NCI-H187 treated with DMSO at 0.1 percent for 48 hours (cell line): ENCODE measurements at regions not wholly inside any gene's neighbourhood (a gene's known extent, or its start where the extent isn't known, plus 50 kb on each side); places are given as distances from the start of the nearest gene placed in this dataset.

Experiments
- DNase-seq: peaks from one replicate; lab custom pipeline; 2025; lab: John Stamatoyannopoulos, UW

DNA sequence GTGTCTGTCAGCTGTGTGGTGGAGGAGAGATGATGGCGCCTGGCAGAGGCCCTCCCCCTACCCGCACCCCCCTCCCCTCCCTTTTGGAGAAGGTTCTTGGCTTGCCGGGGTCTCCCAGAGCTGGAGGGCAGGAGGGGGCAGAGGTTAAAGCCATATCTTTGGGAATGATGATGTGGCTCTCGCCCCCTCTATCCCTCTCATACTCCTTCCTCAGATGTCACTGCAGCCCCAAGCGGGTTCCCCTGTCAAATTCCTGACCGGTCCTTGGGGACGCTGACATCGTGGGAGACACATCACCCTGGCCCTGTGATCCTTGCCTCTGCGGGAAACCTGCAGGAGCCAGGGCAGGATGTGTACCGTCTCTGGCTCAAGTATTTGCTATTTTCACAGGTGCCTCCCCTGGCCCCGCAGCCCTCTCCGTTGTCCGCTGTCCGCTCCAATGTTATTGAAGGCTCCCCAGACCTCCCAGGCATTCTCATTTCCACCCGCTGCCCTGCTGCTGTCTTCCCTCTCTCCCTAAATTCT is 109.5 kb downstream of the FOXD1 start:
- no peak for DNase-seq

DNA sequence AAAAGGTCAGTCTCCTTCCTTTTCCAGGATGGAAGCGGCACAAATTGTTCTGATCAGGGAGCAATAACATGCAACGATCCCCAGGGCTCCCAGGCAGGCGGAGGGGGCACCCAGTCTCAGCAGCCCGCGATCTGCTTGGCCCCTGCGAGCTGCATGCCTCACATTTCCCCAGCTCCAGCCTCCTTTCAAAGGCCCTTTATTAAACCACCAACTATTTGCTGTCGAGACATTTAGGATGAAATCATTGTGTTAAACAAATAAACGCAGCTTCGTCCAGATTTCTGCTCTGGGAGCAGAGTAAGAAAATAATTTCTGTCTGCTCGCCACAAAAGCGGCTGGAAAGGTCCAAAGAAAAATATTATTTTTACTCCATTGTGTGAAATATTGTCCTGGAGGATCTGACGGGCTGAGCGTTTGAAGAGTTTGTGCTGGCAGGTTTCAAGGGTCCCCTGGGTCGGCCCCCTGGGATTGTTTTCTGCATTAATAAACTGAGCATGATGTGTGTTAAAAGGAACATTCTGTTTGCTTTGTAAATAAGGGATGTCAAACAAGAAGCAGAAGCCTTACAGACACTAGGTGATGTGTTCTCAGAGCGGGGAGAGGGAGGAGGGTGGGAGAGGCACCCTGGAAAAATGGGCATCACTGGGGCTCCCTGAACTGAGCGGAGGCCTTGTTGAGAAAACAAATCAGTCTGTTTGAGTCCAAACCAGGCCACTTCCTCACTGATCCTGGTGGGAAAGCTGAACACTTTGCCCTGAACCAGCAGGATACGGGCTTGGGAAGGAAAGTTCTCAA is 110.1 kb downstream of the FOXD1 start:
- no peak for DNase-seq

DNA sequence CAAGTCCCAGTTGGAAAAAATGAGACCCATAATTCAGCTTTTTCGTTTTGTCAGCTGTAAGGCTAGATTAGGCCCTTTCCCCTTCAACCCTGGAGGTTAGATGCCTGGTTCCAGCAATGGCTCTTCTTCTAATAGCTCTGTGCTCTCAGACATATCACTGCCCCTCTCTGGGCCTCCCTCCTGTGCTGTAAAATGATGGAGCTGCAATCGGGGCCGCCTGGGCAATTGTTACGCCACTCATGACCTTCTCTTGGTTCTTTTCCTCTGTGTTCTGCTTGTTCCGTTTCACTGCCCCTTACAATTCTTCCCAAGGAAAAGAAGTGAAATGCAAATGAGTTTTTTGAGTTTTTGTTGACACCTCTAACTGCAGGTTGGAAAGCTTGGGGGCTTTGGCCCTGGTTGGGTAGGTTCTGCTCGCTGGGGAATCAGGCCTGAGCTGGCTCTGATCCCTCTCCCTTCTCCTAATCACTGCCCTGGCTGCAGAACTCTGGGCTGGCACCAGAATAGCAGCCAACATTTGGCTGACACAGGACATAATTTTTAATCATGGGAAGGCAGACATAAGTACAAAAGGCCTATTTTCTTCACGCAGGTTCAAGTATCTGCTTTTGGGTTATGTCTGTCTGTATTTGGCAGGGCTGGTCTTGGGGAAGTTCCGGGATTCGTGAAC is 110.9 kb downstream of the FOXD1 start:
- DNase-seq: no peak

DNA sequence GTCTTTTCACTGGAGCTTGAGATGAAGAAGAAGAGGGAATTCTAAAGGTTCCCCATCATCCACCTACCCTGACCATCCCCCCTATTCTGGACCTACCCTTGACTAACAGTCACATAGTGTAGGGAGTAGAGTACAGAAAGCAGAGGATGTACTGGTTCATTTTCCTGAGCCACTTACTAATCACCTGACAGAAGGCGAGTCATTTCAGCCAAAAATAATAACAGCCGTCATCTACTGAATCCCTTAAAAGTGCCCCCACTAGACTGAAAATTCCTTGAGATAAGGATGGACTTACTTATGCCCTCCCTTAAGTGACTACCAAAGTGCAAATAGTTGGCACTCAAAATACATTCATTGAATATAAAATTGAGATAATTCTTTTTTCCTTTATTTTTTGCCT is 112.2 kb downstream of the FOXD1 start:
- no peak for DNase-seq

DNA sequence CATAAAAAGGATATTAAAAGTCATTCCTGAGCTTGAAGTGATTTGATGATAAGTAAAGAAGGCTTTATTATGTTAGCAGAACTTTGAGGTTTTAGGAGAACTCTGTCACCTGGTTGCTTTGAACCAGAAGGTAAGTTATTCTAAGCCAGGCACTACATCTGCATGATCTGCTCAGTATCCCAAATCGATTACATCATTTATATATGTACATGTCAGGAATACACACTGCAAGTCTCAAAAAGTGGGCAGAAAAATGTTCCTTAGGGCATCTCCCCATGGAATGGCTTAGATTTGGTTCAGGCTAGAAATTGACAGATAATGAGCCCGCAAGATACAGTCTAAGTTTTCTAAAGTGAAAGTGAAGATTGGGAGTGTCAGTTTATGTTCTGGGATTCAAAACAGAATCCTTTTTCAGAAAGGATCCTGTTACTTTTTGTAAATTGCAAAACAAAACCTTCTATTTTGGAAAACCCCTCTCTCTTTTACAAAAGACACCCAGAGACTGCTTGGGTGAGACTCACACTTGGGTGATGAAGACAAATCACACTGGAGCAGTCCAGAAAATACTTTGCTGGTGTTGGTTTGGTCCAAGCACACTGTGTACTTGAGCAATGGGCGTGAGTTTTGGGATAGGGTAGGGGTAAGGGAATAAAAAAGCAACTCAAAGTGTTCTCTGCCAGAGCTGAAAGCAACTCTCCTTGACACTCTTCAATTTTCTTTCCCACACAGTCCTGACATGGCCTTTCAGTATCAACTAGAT is 114.5 kb downstream of the FOXD1 start:
- DNase-seq: no peak

DNA sequence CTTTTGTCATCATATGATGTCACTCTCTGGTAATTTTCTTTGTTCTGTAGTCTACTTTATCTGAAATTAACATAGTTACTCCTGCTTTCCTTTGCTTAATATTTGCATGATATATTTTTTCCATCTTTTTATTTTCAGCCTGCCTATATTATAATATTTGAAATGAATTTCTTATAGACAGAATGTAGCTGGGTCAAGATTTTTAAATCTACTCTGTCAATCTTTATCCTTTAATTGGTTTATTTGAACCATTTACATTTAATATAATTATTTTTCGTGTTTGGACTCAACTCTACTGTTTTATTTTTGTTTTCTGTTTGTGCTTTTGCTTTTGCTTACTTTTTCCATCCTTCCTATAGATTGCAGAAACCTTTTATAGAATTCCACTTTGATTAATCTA is 118.0 kb downstream of the FOXD1 start:
- no peak for DNase-seq

DNA sequence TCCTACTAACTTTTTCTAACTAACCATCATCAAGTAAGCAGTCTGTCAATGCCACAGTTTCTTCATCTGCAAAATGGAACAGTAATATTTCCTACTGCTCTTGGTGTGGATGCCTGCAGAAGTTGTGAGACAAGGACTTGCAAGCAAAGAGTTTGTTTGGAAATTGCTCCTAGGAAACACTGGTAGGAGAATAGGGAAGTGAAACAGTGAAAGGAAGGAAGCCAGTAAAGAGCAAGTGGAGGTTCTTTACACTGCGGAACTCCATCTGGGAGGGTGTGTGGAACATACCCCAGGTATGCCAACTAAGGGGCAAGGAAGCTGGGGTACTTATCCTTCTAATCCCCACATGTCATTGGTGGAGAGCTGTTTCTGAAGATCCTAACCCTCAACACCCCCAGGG is 119.9 kb downstream of the FOXD1 start:
- DNase-seq: no peak

DNA sequence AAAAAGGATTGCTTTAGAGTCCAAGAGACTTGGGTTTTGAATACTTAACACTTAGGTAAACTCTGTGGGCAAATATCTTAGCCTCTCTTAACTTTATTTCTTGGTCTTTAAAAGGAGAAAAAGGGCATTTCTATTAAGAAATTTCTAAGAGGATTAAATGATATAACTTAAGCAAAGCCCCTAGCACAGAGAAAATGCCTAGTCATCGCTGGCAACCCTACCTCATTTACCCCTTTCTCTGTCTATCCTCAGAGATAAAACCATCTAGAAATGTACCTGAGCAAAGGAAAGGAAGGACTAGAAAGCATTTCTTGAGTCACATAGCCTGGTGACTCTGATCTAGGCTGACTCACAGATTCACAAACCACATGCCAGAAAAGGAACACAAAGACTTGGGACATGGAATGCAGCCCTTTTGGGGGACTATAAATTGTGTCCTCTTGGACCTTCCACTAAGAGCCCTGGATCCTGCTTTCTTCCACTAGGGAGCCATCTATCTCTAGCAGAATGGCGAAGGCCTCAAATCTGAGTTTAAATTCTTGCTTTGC is 120.6 kb downstream of the FOXD1 start:
- no peak for DNase-seq

DNA sequence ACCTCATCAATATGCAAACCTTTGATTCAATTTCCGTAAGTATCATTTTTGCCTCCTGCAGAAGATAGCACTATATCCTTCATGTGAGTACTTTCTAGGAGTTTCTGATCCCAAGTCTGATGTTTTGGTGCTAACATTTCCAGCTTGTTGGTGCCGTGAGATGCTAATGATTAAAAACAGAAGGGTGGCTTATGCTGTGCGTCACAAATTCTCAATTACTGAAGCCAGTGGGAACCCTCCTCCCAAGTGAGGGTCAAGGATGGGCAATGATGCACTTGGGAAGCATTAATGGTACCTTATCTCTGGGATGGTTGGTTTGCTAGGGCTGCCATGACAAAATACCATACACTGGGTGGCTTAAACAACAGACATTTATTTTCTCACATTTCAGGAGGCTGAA is 123.0 kb downstream of the FOXD1 start:
- no peak for DNase-seq

DNA sequence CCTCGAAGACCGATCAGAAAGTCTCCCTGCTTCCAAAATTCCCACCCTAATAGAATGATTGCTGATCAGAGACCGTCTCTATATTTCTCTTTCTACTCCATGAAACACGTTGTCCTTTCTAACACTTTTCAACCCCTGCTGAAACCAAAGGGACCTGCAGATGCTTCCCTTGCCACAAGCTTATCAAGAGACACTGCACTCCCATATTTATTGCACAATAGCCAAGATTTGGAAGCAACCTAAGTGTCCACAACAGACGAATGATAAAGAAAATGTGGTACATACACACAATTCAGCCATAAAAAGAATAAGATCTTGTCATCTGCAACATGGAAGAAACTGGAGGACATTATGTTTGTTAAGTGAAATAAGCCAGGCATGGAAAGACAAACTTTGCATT is 125.1 kb downstream of the FOXD1 start:
- DNase-seq: no peak

DNA sequence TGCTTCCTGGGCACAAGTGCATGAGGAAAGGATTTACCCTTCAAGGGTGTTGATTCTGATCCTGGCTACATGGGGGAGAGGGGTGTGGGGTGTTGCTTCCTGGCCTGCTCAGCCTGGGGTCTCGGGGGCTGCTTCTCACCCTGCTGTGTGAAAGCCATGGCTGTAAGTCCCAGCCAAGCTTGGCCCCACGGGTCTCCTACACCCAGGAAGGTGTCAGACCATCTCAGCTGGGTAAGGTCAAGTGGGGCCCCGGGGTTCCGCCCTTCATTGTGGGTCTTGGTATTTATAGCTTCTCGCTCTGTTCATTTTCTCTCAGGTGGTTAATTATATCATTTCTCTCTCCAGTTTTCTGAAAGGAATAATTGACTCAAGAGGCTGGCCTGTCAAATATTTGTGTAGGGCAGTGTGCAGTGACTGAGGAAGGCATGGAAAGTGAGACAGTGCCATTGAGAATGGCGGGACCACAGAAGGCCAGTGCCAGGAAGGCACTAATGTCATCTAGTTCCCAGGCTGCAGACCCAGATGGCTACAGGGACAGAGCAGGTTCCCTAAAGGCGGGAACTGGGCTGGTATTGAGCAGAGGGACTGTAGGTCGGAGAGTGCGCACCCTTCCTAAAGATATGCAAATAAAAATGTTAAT is 126.0 kb downstream of the FOXD1 start:
- DNase-seq: no peak

DNA sequence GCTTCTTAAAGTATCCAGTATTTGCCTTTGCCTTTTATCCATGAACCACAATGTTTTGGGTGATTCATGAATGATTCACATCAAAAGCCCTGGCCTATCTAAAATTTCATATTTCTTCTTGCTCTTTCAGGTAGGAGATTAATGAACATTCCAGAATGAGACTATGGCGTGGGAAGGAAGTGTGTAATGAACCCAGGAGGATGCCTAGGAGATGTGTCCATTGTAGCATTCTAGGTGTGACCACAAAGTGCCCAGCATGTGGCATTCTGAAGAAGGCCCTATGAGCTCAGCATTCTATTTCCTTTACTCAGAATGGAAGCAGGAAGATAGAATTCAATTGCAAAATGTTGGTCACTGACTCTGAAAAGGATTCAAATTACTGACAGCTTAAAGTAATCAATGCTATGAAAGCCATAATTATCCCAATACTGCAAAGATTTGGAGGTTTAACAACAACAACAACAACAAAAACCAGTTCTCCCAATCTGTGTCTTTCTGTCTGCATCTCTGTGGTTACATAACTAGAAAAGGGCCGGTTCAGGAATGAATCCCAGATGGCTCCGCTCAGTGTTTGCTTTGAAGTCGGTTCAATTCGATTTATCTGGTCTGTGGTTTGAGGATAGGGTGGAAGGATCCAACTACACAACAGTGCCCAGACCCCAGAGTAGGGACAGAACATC is 126.7 kb downstream of the FOXD1 start:
- DNase-seq: no peak

DNA sequence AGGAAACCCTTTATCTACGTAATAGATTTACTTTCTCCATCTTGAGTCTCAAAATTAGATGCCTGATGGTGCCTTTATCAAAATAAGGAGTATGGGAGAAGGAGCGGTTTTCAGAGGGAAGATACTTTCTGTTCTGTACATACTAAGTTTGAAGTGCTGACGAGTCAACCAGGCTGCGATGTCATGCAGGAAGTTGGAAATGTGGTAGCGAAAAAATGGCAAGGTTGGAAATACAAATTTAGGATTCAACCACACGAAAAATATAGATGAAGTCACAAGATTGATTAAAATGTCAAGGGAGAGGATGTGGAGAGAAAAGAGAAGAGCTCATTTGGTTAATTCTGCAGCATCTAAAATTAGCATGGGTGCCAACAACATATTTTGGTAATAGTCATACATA is 129.5 kb downstream of the FOXD1 start:
- no peak for DNase-seq

DNA sequence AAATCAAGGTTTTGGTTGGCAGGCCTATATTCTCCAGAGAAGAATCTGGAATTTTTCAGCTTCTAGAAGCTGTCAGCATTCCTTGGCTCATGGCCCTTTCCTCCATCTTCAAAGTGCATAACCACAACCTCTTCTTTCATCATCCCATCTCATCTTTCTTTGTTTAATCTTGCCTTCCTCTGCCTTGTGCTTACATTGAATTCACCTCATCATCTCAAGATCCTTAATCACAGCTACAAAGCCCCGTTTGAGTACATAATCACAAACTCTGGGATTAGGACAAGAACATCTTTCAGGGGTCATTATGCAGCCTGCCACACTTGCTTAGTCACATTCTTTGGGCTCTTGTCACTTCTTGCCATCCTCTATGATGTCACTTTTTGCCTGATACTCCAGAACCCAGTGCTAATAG is 130.3 kb downstream of the FOXD1 start:
- DNase-seq: no peak

DNA sequence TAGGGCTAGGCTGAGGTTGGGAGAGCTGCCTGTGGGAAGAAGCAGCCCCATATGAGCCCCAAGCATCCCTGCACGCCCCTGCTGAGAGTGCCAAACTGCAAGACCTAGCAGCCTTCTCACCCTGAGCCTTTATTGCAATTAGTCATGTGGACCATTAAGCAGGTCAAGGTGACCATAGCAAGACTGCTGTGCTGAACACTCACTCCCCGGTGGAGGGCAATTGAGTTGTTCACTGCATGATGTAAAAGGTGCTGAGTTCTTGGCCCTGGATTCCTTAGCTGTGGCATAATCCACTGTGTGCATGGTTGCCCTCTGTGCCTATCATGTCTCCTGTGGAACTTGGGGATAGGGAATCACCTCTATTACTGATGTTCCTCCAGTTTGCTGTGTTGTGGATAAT is 131.1 kb downstream of the FOXD1 start:
- DNase-seq: no peak

DNA sequence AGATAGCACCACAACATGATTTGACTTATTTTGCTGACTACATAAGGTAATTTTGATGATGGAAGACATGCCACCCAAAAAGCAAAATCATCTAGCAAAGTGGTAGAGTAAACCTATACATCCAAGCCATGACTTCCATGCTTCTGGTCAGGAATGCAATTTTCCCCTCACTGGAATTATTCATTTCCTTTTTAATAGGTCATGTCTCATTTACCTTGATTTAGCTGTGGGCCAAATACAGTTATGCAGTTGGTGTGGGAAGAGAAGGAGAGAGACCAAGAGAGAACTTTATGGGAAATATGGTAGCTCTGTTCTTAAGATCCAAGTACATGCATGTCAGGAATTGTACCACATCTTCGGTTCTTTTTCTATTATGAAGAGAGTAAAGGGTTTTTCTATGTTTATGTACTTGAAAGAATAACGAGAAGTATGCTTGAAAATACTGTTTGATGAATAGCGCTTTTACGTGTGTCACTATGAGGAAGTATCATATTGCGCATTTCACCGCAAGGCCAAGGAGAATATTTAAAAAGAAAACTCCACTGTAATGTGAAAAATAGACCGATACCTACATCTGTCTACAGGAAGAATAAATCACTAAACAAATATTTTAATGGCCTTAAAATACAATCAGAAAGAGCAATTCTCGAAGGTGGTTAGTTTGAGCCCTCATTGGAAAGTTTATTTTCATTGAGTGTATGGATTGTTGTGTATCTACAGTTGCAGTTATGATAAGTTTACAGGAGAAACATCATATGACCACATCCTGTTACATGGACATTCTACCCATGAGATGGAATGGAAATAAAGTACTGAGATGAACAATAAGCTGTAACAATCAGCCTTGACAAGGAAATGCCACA is 134.0 kb downstream of the FOXD1 start:
- no peak for DNase-seq

DNA sequence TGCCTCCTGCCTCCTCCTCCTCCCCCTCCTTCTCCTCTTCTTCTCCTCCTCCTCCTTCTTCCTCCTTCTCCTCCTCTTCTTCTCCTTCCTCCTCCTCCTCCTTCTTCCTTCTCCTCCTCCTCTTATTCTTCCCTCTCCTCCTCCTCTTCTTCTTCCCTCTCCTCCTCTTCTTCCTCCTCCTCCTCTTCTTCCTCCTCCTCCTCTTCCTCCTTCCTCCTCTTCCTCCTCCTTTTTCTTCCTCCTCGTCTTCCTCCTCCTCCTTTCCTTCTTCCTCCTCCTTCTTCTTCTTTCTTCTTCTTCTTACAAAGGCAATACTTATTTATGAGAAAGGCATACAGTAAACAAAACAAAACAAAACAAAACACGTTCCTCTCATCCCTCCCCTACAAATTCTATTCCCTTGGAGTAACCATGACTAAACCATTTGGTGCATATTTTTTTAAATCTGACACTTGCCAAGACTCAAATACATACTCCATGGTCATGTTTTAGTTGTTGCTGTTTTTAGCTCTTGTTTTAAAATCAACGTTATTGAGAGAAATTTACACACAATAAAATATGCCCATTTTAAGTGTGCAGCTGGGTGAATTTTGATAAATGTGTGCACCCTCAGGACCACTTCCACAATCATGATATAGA is 135.6 kb downstream of the FOXD1 start:
- DNase-seq: no peak

DNA sequence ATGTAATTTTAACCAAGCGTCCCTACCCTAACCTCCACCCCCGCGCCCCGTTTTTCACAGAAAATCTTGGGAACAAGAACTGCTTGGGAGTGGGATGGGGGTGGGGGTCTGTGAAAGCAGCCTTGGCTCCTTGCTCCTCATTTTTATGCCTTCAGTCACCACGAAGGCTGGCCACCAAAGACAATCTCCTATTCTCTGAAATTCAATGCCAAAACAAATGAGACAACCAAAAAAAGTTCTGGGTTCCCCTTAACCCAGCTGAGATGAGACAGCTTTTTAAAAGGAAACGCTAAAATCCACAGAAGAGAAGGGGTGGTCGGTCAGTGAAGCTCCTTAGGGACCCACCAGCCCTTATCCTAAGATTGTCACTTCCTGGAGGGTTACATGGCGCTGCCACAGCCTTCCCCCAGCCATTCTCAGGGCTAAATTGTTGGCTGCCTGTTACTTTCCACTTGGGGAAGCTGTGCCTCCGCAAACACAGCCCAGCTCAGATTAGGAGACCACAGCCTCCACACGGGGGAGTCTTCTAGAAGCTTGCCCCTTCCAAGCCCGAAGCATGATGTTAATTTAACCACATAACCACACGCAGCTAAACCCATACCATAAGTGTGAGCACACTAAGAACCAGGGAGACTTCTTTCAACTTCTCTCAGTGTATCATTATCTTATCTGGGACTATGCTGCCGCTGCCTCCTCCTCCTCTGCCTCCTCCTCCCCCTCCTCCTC is 136.3 kb downstream of the FOXD1 start:
- no peak for DNase-seq
